HG02759 (cell line): ENCODE measurements at regions not wholly inside any gene's neighbourhood (a gene's known extent, or its start where the extent isn't known, plus 50 kb on each side); places are given as distances from the start of the nearest gene placed in this dataset.
"Not testable (repeated sequence)": the region's sequence is repeated elsewhere in the genome, so short reads cannot be mapped to it uniquely, and the experiment has no call there.

Source experiments
- ATAC-seq: cut with Tn5 transposase; IDR thresholded peaks from one replicate; pipeline ENCODE4 v1.9.1; 2021; ENCODE audit warnings: mild to moderate bottlenecking, moderate library complexity; ENCODE audit not compliant: unreplicated experiment

DNA sequence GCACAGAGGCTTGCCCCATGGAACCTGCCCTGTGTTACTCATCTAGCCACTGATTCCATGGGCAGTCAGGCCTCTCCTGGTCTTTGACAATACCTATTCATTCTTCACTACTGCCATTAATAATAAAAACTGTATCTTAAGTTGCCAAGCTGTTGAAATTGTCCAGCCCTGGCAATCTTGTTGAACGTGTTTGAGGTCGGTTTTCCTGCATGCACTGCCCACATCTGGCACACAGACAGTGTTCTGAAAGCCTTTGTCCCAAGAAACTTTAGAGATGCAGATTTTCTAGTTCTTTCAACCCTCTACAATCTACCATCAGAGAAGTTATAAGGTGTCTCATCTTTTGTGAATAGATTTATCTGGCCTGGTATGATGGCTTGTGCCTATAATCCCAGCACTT lies 567.2 kb upstream of the NECTIN3 start:
- no peak for ATAC-seq

DNA sequence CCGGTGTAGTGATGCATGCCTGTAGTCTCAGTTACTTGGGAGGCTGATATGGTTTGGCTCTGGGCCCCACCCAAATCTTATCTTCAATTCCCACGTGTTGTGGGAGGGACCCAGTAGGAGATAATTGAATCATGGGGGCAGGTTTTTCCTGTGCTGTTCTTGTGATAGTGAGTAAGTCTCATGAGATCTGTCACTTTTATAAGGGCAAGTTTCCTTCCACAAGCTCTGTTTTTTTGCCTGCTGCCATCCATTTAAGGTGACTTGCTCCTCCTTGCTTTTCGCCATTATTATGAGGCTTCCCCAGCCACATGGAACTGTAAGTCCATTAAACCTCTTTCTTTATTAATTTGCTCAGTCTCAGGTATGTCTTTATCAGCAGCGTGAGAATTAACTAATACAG lies 566.7 kb upstream of the NECTIN3 start:
- ATAC-seq: no peak

DNA sequence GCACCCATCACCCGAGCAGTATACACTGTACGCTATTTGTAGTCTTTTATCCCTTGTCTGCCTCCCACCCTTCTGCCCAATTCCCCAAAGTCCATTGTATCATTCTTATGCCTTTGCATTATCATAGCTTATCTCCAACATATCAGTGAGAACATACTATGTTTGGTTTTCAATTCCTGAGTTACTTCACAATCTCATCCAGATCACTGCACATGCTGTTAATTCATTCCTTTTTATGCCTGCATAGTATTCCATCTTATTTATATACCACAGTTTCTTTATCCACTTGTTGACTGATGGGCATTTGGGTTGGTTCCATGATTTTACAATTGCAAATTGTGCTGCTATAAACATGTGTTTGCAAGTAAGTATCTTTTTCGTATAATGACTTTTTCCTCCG lies 564.7 kb upstream of the NECTIN3 start:
- ATAC-seq: no peak

DNA sequence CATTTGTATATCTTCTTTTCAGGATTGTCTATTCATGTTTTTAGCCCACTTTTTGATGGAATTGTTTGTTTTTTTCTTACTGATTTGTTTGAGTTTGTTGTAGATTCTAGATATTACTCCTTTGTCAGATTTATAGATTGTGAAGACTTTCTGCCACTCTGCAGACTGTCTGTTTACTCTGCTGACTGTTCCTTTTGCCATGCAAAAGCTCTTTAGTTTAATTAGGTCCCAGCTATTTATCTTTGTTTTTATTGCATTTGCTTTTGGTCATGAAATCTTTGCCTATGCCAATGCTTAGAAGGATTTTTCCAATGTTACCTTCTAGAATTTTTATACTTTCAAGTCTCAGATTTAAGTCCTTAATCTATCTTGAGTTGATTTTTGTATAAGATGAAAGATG lies 564.0 kb upstream of the NECTIN3 start:
- ATAC-seq: not testable (repeated sequence)

DNA sequence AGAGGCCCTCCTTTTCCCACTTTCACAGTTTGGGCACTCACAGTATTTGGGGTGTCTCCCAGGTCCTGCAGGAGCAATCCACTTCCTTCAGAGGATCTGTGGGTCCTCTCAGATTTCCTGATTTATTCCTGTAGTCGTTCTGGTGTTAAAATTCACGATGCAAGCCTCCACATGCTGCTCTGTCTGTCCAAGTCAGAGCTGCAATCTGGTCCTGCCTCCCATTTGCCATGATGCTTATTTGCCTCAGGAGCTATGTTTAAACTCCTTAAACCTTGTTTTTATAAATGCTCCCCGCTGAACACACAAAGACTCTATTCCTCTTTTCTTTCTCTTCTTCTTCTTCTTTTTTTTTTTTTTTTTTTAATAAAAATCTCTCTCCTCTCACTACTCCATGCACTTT lies 558.7 kb upstream of the NECTIN3 start:
- ATAC-seq: no peak

DNA sequence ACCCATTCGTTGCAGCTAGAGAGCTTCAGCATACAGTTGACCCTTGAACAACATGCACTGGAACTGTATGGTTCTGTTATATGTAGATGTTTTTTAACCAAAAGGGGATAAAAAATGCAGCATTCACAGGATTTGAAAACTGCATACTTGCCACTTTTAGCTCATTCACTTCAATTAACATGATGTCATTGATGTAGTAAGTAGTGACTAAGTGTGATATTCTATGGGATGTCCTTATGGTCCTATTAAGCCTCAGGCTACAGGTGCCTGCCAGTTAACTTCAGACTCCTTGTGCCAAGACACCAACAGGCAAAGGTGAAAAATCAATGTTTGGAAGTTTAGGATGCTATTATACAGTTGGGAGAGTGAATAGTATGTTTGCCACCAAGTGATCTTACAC lies 553.6 kb upstream of the NECTIN3 start:
- ATAC-seq: no peak

DNA sequence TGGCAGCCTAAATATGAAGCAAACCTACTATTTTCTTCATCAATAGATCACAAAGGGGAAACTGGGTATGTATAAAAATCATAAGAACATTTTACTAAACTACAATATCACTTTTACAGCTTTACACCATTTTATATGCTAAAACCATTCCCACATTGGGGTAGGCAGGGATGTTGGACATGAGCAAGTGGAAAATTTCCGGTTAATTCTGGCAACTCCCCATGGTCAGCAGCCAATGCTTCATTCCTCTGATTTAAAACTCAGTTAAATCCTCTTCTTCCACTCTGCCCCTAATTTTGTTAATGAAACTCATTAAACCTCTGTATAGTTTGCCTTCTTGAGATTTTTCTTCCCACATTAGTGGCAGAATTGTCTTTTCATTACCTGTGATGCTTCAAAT lies 552.5 kb upstream of the NECTIN3 start:
- no peak for ATAC-seq

DNA sequence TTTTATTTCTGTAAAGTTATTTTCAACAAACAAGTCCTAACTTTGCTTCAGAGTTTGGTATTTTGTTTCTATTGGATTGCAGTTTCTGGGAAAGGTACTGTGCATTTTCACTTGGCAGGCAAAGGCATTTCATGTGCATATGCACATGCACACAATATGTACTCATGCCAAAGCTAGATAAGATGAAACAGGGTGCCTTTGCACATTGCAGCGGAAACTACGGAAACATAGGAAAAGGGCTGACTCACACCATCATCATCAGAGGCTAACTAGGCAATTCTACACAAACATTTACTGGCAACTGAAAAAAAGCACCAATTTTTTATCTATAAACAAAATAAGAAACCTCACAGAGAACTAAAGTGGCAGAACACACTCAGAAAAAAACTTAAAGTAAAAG lies 550.6 kb upstream of the NECTIN3 start:
- ATAC-seq: no peak

DNA sequence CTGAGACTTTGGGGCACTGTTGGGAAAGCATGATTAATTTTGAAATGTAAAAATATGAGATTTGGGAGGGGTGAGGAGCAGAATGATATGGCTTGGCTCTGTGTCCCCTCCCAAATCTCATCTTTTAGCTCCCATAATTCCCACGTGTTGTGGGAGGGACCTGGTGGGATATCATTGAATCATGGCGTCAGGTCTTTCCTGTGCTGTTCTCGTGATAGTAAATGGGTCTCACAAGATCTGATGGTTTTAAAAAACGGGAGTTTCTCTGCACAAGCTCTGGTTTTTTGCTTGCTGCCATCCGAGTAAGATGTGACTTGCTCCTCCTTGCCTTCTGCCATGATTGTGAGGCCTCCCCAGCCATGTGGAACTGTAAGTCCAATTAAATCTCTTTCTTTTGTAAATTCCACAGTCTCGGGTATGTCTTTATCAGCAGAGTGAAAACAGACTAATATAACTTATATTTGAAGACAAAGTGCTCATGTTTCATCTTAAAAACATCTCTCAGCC lies 546.0 kb upstream of the NECTIN3 start:
- not testable (repeated sequence) for ATAC-seq

DNA sequence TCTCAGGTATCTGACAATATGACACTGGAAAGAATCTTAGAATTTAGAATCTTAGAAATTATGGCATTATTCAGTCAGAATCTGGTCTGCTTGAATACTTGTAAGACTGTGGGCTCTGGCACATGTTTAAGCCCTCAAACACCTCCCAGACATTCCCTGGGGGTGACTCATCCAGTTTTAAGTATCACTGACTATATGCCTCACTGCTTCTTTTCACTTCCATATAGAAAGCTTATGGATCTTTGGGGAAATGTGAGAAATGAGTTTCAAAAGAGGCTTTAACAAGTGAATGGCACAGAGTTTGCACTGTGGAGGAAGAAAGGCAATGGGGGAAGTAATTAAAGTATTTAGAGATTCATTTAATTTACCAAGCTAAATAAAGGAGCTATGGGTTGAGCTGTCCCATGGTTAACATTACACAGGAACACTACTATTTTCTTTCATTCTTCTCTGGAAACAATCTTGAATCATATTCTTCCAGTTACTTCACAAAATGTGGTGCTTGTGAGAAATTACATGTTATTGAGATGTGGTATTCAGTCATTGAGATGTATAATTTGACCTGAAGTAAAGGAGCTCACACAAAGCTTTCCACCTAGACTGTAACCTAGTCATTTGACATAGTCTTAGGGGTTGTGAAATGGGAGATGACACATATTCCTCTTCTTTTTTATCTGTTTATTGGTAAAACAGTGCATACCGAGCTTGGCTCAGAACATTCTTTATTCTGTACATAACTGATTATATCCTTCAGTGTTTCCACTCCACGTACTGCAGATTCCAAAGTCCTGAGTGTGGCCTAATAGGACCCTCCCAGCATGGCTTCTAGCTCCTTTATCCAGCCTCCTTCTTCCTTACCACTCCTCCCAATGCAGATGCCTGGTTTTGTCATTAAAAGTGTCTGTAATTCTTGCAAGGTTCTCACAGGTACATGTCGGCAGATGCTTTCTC lies 544.6 kb upstream of the NECTIN3 start:
- ATAC-seq: no peak

DNA sequence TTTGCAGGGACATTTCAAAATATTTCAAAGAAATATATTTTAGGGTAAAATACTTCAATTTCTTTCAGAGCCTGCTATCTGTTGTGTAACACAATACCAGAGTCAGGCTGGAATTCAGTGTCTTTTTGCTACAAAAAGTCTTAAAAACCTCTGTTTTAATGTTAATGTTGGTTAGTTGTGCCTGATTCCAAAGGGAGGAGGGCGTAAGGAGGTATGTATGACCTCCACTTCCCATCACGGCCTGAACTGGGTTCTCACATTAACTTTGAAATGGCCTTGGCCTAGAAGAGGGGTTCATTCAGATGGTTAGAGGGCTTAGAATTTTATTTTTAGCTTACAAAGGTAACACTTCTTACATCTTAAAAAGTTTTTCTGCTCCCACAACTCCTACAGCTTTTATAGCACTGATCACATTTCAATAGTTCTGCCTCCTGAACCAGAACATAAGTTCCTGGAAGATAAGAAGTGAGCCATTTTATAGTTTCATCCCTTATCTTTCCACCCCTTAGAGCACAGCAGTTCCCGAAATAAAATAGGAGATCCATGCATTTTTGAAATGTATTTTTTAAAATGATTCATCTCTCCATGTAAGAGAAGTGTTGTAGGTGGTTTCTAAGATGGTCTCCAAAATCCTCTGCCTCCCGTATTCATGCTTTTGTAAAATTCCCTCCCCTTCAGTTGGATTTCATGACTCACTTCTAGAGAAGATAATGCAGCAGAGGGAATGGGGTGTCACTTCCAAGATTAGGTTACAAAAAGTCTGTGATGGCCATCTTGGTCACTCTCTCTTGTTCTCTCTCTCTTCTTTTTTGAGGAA lies 543.1 kb upstream of the NECTIN3 start:
- no peak for ATAC-seq

DNA sequence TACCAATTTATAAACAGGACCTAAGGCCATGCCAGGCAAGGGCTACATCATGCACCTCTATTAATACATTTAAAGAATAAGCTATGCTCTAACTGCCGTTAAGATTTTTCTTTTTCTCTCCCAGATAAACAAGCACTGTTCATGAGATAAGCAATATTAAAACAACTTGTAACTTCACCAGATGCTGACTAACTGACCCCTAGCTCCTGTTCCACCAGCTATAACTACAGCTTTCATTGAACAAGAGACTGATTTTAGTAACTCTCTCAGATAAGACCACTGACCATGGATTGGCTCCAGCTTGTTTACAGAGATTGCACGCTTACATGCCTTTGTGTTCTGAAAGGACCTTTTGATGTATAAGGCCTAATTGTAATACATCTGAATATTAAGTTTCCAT lies 540.7 kb upstream of the NECTIN3 start:
- no peak for ATAC-seq

DNA sequence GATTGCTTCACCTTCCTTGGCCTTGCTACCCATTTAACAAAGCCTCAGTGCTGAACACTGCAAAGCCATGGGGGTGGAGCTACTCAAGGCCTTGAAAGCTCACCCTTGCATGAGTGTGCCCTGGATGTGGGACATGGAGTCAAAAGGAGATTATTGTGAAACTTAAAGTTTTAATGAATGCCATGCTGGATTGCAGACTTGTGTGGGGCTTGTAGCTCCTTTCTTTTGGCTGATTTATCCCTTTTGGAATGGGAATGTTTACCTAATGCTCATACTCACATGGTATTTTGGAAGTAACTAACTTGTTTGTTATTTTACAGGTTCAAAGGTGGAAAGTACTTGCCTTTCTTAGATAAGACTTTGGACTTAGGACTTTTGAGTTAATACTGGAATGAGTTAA lies 538.5 kb upstream of the NECTIN3 start:
- no peak for ATAC-seq

DNA sequence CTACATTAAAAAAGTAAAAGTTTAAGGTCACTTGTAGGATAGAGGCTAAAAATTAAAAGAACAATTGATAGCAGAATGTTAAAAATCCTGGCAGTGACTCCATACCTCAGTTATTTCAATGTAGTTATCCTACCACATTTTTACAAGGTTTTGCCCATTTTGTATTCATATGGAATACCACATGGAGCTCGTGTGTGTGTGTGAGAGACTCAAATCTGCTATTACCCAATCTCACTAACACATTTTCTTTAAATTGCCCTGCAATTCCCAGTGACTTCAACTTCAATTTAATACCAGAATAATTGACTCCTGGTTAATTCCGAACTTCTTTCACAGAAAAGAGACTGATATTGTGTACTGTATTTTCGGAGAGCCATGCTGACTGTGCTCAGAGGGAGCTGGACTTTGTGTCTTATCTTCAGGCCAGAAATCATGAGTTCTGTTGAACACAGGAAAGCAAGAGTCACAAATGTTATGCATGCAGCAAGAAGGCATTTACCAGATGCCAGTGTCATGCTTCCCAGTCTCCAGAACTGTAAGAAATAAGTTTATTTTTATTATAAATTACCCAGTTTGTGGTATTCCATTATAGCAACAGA lies 529.0 kb upstream of the NECTIN3 start:
- no peak for ATAC-seq

DNA sequence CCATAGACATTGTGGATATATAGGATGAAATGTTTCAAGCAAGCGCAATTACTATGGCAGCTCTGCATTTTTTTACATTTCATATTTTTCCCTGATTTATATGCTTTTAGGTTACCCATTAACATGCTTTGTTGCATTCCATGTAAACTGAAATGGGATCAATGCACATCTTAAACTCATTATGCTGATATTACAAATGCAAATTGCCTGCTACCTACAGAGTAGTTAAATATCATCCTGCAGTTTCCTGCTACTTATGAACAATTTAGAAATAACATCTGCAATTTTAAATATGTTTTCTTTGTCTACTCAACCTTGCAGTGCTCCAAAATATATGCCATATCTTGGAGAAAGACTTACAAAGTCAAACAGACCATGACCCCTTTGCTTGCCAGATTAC lies 526.9 kb upstream of the NECTIN3 start:
- ATAC-seq: no peak

DNA sequence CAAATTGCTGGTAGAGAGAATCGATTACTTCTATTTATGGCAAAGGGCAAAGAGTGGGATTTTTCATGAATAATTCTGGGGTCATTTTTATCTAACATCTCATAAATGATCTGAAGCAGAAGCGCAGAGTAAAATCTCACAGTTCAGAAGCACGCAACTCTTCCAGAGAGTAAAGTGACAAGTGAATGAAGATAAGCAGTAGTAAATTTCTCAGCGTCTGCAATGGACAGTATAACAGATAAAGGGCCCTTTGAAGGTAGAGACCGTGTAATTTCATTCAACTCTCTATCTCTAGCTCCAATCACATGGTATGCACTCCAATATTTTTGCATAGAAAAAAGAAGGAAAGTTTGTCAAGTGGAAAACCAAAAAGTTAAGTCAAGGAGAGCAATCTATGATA lies 521.1 kb upstream of the NECTIN3 start:
- ATAC-seq: no peak

DNA sequence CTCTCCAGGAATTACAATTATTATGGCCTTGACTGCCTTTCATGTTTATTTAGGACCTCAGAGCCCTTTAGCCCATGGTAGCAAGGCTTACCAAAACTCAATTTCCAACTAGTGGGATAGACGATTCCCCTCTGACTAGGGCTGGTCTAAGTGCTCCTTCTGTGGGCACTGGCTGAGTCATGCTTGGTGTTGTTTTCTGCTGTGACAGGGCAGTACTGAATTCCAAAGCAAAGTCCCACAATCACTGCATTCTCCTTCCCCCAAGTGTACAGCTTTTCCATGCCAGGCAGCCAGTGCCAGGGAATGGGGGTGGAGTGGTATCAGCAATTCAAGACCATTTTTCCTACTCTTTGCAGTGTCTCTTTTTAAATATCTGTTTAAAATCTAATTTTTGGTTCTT lies 509.0 kb upstream of the NECTIN3 start:
- ATAC-seq: no peak

DNA sequence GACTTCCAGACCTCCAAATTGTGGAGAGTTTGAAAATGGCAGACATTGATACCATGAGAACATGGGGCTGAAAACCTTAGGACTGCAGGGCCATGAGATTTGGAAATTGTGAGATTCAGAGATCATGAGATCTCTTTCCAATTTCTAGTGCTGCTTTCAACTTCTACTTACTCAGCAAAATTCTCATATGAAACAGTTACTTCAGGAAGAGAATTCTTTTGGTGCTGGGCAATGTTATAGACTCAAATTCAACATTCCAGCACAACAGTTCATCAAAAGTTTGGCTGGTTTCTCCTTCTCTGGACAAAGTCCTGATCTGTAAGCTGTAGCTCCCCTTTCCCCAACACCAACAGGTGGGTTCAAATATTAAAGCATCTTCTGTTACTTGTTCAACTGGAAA lies 506.9 kb upstream of the NECTIN3 start:
- ATAC-seq: no peak

DNA sequence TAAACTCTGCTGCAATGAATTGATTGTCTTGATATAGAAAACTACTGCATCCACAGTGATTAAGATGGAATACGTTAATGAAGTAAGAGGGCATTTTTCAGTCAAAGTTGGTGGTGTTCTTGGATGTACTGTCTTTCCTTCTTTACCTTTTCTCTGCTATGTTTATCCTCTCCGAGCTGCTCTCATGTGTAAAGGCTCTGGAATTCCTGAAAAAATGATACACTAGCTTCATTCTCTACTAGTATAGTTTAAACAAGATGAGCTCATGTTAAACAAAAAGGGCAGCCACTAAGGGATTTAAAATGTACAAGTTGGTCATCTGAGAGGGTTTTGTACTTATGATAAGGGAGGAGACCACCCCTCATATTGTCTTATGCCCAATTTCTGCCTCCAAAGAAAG lies 504.6 kb upstream of the NECTIN3 start:
- ATAC-seq: no peak

DNA sequence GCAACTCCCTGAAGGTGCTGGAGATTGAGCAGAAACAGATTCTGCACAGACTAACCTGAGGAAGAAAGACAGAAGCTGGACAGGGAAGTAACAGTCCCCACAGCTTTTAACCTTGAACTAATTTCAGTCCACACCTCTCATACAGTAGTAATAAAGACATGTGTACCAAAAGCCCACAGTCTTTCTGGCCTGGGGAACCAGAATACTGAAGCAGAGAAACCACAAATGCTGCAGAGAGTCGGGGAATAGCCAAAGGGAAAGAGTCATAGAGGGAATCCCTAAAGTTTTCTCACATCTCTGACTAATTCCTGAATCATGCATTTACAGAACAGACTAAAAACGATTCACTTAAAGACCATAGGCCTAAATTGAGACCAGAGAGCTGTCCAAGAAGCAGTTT lies 503.4 kb upstream of the NECTIN3 start:
- peak; percentile 92 for ATAC-seq

DNA sequence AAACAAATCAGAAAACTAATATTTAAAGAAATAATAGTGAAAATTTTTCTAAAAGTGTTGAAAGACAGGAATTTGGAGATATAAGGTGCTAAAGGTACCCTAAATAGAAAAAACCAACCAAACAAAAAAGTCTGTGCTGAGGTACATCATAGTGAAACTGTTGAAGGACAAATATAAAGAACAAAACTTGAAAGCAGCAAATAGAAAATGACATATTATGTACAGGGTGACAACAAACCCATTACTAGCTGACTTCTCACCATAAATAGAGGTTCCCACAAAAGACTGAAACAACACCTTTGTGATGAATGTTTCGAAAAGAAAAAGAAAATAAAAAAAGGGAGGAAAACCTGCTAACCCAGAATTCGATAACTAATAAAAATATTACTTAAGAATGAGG lies 502.5 kb upstream of the NECTIN3 start:
- ATAC-seq: no peak
